Caco-2 (cell line): ENCODE measurements at regions not wholly inside any gene's neighbourhood (a gene's known extent, or its start where the extent isn't known, plus 50 kb on each side); places are given as distances from the start of the nearest gene placed in this dataset.

Source experiments
- BruUV-seq: library from RNA; stranded (reverse); fragments of 400-500 nt; replicated peaks from 2 replicates; lab custom pipeline; 2021; lab: Mats Ljungman, UMichigan
- CTCF ChIA-PET: fragments of 300-600 bp; sonication (Branson Sonifier 250); formaldehyde crosslinking; loops from one replicate; lab custom pipeline; 2022; ENCODE audit warnings: antibody characterized with exemption; lab: Charles Lee
- POLR2A ChIA-PET: fragments of 300-600 bp; sonication (Branson Sonifier 250); formaldehyde crosslinking; loops from one replicate; lab custom pipeline; 2022; ENCODE audit warnings: antibody characterized with exemption; lab: Charles Lee
- DNase-seq, 2 experiments: peaks; one replicate each; pipeline versions ENCODE4 v3.0.0 to v3.0.0-alpha.2; 2020 to 2022
- H3K27me3 ChIP-seq: replicated peaks from 2 replicates; pipeline ENCODE4 v1.6.0; 2011; ENCODE audit warnings: low read length; ENCODE audit not compliant: control insufficient read depth, insufficient read depth
- H3K36me3 ChIP-seq: 2 replicates; pipeline ENCODE4 v1.5.1; 2011; ENCODE audit warnings: low read length; ENCODE audit not compliant: control insufficient read depth, insufficient read depth
- H3K4me1 ChIP-seq: fragments of 250-450 bp; sonication (Bioruptor Pico); 2 replicates; pipeline ENCODE4 v1.5.1; 2020; ENCODE audit warnings: mild to moderate bottlenecking
- H3K4me3 ChIP-seq: 2 replicates; pipeline ENCODE4 v1.5.1; 2011; ENCODE audit warnings: low read depth, mild to moderate bottlenecking, control low read depth, low read length
- H3K9me3 ChIP-seq: fragments of 250-450 bp; sonication (Bioruptor Pico); 2 replicates; pipeline ENCODE4 v1.5.1; 2020; ENCODE audit warnings: mild to moderate bottlenecking, moderate library complexity
- H3K27ac Mint-ChIP-seq: one replicate; pipeline ENCODE4 v1.8.0; 2022; ENCODE audit warnings: mixed read lengths; ENCODE audit not compliant: unreplicated experiment
- H3K27me3 Mint-ChIP-seq: one replicate; pipeline ENCODE4 v1.8.0; 2022; ENCODE audit warnings: mixed read lengths; ENCODE audit not compliant: insufficient read depth, unreplicated experiment
- H3K36me3 Mint-ChIP-seq: one replicate; pipeline ENCODE4 v1.8.0; 2022; ENCODE audit warnings: mild to moderate bottlenecking, mixed read lengths; ENCODE audit not compliant: insufficient read depth, unreplicated experiment
- H3K4me1 Mint-ChIP-seq: one replicate; pipeline ENCODE4 v1.8.0; 2022; ENCODE audit warnings: low read depth, mixed read lengths; ENCODE audit not compliant: unreplicated experiment
- H3K4me3 Mint-ChIP-seq: one replicate; pipeline ENCODE4 v1.8.0; 2022; ENCODE audit warnings: mild to moderate bottlenecking, moderate library complexity, mixed read lengths; ENCODE audit not compliant: unreplicated experiment
- H3K9me3 Mint-ChIP-seq: one replicate; pipeline ENCODE4 v1.8.0; 2022; ENCODE audit warnings: mixed read lengths; ENCODE audit not compliant: unreplicated experiment
- intact Hi-C: fragments of 100-400 bp; cut with micrococcal nuclease; formaldehyde crosslinking; loops from one replicate; pipeline ENCODE4 v1.10.0; 2022; ENCODE audit not compliant: unreplicated experiment
- TF ChIP-seq, protein P1 (sequence below), 2 experiments: fragments of 200-600 bp in 1 of 2; IDR thresholded peaks; 1 replicate in 1 of 2; 2 replicates in 1 of 2; pipeline versions ENCODE4 v1.5.1 to v1.8.0; 2011 to 2022; ENCODE audit warnings: antibody characterized with exemption in 1 of 2, control low read depth in 1 of 2, inconsistent platforms in 1 of 2, low read depth in 1 of 2, low read length in 1 of 2, mild to moderate bottlenecking in 1 of 2, moderate library complexity in 1 of 2; ENCODE audit not compliant: insufficient read depth in 1 of 2, severe bottlenecking in 1 of 2, unreplicated experiment in 1 of 2

- TF ChIP-seq, protein P1, sequence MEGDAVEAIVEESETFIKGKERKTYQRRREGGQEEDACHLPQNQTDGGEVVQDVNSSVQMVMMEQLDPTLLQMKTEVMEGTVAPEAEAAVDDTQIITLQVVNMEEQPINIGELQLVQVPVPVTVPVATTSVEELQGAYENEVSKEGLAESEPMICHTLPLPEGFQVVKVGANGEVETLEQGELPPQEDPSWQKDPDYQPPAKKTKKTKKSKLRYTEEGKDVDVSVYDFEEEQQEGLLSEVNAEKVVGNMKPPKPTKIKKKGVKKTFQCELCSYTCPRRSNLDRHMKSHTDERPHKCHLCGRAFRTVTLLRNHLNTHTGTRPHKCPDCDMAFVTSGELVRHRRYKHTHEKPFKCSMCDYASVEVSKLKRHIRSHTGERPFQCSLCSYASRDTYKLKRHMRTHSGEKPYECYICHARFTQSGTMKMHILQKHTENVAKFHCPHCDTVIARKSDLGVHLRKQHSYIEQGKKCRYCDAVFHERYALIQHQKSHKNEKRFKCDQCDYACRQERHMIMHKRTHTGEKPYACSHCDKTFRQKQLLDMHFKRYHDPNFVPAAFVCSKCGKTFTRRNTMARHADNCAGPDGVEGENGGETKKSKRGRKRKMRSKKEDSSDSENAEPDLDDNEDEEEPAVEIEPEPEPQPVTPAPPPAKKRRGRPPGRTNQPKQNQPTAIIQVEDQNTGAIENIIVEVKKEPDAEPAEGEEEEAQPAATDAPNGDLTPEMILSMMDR (IDR thresholded peaks at IDR 0.05; ENCODE audit: insufficient read depth in 1 of 2, low read depth in 1 of 2, low read length in 1 of 2, severe bottlenecking in 1 of 2, unreplicated experiment in 1 of 2), result no peak
- no peak overlapping the region for H3K4me3 Mint-ChIP-seq
- H3K27ac Mint-ChIP-seq, result no peak overlapping the region
- POLR2A ChIA-PET, result no interaction called here
- no peaks in the 10 kb centered on the region for H3K27me3 Mint-ChIP-seq
- DNase-seq, result no peak
- Histone ChIP-seq H3K4me3 (no peak overlapping the region), H3K9me3 (no peaks in the 10 kb centered on the region), H3K4me1 (no peaks in the 10 kb centered on the region), H3K36me3 (no peaks in the 10 kb centered on the region), H3K27me3 (no peaks in the 10 kb centered on the region)
- H3K9me3 Mint-ChIP-seq, result no peaks in the 10 kb centered on the region
- BruUV-seq, result no TSS peak
- CTCF ChIA-PET, result no interaction called here
- intact Hi-C loops, result no loop called here
- no peaks in the 10 kb centered on the region for H3K36me3 Mint-ChIP-seq
- no peaks in the 10 kb centered on the region for H3K4me1 Mint-ChIP-seq
These were observed 323.1 kb upstream of the POU3F4 start for GRCh38 chrX:83185010-83185409.

- ChIA-PET POLR2A (no interaction called here), CTCF (no interaction called here)
- Mint-ChIP-seq H3K9me3 (no peaks in the 10 kb centered on the region), H3K4me3 (no peak overlapping the region), H3K27ac (no peak overlapping the region), H3K27me3 (no peaks in the 10 kb centered on the region), H3K4me1 (no peaks in the 10 kb centered on the region), H3K36me3 (no peaks in the 10 kb centered on the region)
- Histone ChIP-seq H3K4me3 (no peak overlapping the region), H3K36me3 (no peaks in the 10 kb centered on the region), H3K9me3 (no peaks in the 10 kb centered on the region), H3K27me3 (no peaks in the 10 kb centered on the region), H3K4me1 (no peaks in the 10 kb centered on the region)
- TF ChIP-seq, protein P1 (IDR thresholded peaks at IDR 0.05; ENCODE audit: insufficient read depth in 1 of 2, low read depth in 1 of 2, low read length in 1 of 2, severe bottlenecking in 1 of 2, unreplicated experiment in 1 of 2), result no peak
- intact Hi-C loops, result no loop called here
- no peak for DNase-seq
- BruUV-seq, result no TSS peak
These were observed 322.2 kb upstream of the POU3F4 start for GRCh38 chrX:83185887-83186286.

DNA sequence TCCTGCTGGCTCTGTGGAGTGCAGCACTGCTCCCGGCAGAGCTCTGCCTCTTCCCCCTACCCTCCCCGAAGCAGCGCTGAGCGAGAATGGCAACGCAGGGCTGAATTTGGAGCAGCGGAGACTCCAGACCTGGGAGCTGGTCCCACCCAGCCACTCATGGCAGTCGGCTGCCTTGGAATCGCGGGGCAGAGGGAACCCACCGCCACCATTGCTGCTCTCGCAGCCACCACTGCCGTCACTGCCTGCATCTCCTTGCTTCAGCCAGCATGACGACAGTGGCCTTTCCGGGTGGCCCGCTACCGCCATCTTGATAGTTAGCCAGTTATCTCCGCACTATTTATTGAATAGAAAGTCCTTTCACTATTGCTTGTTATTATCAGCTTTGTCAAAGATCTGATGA is 321.5 kb upstream of the POU3F4 start:
- intact Hi-C loops, result no loop called here
- H3K36me3 ChIP-seq, result no peaks in the 10 kb centered on the region
- no peaks in the 10 kb centered on the region for H3K27me3 ChIP-seq
- POLR2A ChIA-PET, result no interaction called here
- H3K4me1 ChIP-seq, result no peaks in the 10 kb centered on the region
- Mint-ChIP-seq H3K27ac (no peak overlapping the region), H3K9me3 (no peaks in the 10 kb centered on the region), H3K36me3 (no peaks in the 10 kb centered on the region), H3K27me3 (no peaks in the 10 kb centered on the region), H3K4me1 (no peaks in the 10 kb centered on the region), H3K4me3 (no peak overlapping the region)
- H3K4me3 ChIP-seq, result no peak overlapping the region
- H3K9me3 ChIP-seq, result no peaks in the 10 kb centered on the region
- CTCF ChIA-PET, result no interaction called here
- DNase-seq, result no peak
- TF ChIP-seq, protein P1 (IDR thresholded peaks at IDR 0.05; ENCODE audit: insufficient read depth in 1 of 2, low read depth in 1 of 2, low read length in 1 of 2, severe bottlenecking in 1 of 2, unreplicated experiment in 1 of 2), result no peak
- BruUV-seq, result no TSS peak
